Activated CD4-positive, alpha-beta T cell treated with anti-CD3 and anti-CD28 coated beads, Interleukin-2, amount 10 ng/mL, durations not matched to agents 7 days and 5 days (primary cell): ENCODE measurements at regions not wholly inside any gene's neighbourhood (a gene's known extent, or its start where the extent isn't known, plus 50 kb on each side); places are given as distances from the start of the nearest gene placed in this dataset.

ENCODE experiments used
- CTCF ChIA-PET: fragments of 350-600 bp; sonication (Branson Sonifier 250); formaldehyde crosslinking; loops from one replicate; lab custom pipeline; 2021; ENCODE audit warnings: antibody characterized with exemption; lab: Charles Lee
- POLR2A ChIA-PET: fragments of 350-600 bp; sonication (Branson Sonifier 250); formaldehyde crosslinking; loops from one replicate; lab custom pipeline; 2021; ENCODE audit warnings: antibody characterized with exemption; lab: Charles Lee
- DNase-seq: peaks from one replicate; pipeline ENCODE4 v3.0.0-alpha.2; 2020
- H3K27ac Mint-ChIP-seq: one replicate; pipeline ENCODE4 v1.8.0; 2021; ENCODE audit warnings: mild to moderate bottlenecking, moderate library complexity, mixed read lengths
- H3K27me3 Mint-ChIP-seq: one replicate; pipeline ENCODE4 v1.8.0; 2021; ENCODE audit warnings: mixed read lengths
- H3K36me3 Mint-ChIP-seq: one replicate; pipeline ENCODE4 v1.8.0; 2021; ENCODE audit warnings: low read depth, mixed read lengths
- H3K4me1 Mint-ChIP-seq: one replicate; pipeline ENCODE4 v1.8.0; 2021; ENCODE audit warnings: mixed read lengths
- H3K4me3 Mint-ChIP-seq: one replicate; pipeline ENCODE4 v1.8.0; 2021; ENCODE audit warnings: mild to moderate bottlenecking, moderate library complexity, mixed read lengths
- H3K9me3 Mint-ChIP-seq: one replicate; pipeline ENCODE4 v1.8.0; 2021; ENCODE audit warnings: mixed read lengths

DNA sequence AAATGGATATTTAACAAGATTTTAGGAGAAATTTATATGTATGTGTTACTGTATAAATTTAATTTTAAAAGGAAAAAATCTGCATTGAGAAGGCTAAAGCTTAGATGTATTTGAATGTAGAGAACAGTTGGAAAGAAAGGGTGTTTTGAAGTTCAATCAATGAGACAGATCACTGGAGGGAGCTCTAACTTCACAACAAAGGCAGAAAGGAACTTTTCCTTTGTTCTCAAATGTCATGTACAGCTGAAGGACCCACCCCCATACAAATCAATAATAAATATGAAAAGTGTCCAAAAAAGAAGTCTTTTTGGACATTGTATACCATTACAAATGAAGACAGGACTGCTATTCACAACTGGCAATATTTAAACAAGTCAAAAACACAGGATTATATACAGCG is 403.4 kb downstream of the DNAJB9 start:
- no peak overlapping the region for H3K27ac Mint-ChIP-seq
- CTCF ChIA-PET, result no interaction called here

GRCh38 chr7:108974641-108975040 is 405.0 kb downstream of the DNAJB9 start:
- Mint-ChIP-seq H3K27ac (no peak overlapping the region), H3K27me3 (no peaks in the 10 kb centered on the region), H3K9me3 (peaks cover 2% of the 10 kb centered on the region), H3K4me1 (no peaks in the 10 kb centered on the region), H3K36me3 (no peaks in the 10 kb centered on the region), H3K4me3 (no peak overlapping the region)
- DNase-seq, result no peak
- POLR2A ChIA-PET, result no interaction called here
- CTCF ChIA-PET, result no interaction called here

More for the DNA sequence above, 403.4 kb downstream of the DNAJB9 start:
- H3K9me3 Mint-ChIP-seq, result peaks cover 2% of the 10 kb centered on the region
- H3K4me3 Mint-ChIP-seq, result no peak overlapping the region
- H3K36me3 Mint-ChIP-seq, result no peaks in the 10 kb centered on the region
- DNase-seq, result no peak
- no peaks in the 10 kb centered on the region for H3K27me3 Mint-ChIP-seq
- H3K4me1 Mint-ChIP-seq, result no peaks in the 10 kb centered on the region
- POLR2A ChIA-PET, result no interaction called here

DNA sequence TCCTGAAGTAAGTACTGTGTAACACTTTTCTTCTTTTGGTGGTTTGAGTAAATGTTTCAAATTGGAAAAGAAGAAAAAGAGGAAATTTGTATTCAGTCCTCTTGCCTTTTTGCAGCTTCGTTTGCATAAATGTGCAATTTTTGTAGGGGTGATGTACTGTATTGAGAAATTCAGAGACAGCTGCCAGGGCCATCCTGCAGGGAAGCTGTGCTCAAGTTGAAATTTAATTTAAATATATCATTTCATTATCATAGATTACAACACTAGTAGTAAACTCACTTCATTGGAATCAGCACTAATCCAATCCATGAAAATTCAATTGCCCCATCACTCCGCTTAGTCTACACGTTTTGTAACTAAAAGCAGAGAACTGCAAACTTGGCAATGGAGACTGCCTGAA is 415.4 kb downstream of the DNAJB9 start:
- no peak overlapping the region for H3K4me3 Mint-ChIP-seq
- DNase-seq, result no peak
- CTCF ChIA-PET, result no interaction called here
- POLR2A ChIA-PET, result no interaction called here
- H3K9me3 Mint-ChIP-seq, result peaks cover 8% of the 10 kb centered on the region
- no peaks in the 10 kb centered on the region for H3K36me3 Mint-ChIP-seq
- no peaks in the 10 kb centered on the region for H3K4me1 Mint-ChIP-seq
- H3K27ac Mint-ChIP-seq, result no peak overlapping the region
- H3K27me3 Mint-ChIP-seq, result no peaks in the 10 kb centered on the region

DNA sequence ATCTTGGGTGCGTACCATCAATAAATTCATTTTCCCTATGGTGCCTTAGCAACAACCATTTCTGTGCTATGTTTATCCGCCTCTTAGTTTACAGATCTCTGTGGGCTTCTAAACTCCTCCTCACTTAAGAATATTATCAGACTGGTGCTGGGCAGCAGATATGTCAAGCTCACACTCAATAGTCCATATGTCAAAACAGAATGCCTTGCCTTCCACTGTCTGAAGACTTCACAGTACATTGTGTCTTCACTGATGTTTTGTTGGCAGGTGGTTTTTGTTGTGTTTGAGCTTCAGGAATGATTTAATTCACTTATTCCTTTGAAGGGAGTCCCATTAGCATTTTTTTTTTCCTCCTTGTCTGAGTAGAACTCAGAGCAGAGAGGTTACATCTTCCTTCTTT is 419.6 kb downstream of the DNAJB9 start:
- H3K27ac Mint-ChIP-seq, result no peak overlapping the region
- no peaks in the 10 kb centered on the region for H3K36me3 Mint-ChIP-seq
- POLR2A ChIA-PET, result no interaction called here
- H3K4me3 Mint-ChIP-seq, result no peak overlapping the region
- H3K27me3 Mint-ChIP-seq, result no peaks in the 10 kb centered on the region
- CTCF ChIA-PET, result no interaction called here
- peaks cover 2% of the 10 kb centered on the region for H3K9me3 Mint-ChIP-seq
- H3K4me1 Mint-ChIP-seq, result no peaks in the 10 kb centered on the region
- DNase-seq, result no peak

DNA sequence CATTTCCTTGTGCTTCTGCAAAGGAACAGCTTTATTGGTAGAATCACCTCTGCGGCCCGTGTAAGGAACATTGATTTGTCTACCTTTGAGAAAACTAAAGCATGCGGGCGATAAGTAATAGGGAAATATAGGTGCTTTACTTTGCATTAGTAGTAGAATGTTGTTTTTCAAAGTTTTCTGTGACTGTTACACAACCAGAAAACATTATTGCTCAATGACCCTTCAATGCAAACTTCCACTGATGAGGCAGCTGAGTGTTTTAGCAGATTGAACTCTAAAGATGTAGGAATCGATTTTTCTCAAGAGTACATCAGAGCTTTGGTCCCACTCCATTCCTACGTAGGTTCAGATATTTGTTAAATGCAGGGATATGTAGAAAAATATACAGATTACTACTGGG is 427.8 kb downstream of the DNAJB9 start:
- H3K4me1 Mint-ChIP-seq, result no peaks in the 10 kb centered on the region
- H3K9me3 Mint-ChIP-seq, result peaks cover 5% of the 10 kb centered on the region
- H3K27ac Mint-ChIP-seq, result no peak overlapping the region
- H3K4me3 Mint-ChIP-seq, result no peak overlapping the region
- H3K36me3 Mint-ChIP-seq, result no peaks in the 10 kb centered on the region
- ChIA-PET POLR2A (no interaction called here), CTCF (no interaction called here)
- no peak for DNase-seq
- H3K27me3 Mint-ChIP-seq, result no peaks in the 10 kb centered on the region

DNA sequence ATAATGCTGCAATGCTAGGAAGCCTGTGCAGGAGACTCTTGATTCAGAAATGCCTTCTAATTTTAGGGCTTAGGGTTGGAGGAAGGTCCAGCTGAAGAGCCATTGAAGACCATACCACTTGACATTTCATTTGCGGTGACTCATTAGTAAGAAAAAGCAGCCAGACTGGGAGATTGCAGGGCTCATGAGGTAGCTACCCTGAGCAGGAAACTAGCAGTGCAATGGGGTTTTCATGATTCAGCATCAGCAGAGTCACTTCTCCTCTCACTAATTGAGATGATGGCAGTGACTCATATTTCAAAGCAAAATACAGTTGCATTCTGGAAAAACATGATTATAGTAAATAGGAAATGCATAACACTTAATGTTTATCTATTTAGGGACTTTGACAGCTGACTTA is 434.1 kb downstream of the DNAJB9 start:
- no peak overlapping the region for H3K4me3 Mint-ChIP-seq
- ChIA-PET CTCF (no interaction called here), POLR2A (no interaction called here)
- H3K36me3 Mint-ChIP-seq, result no peaks in the 10 kb centered on the region
- no peaks in the 10 kb centered on the region for H3K27me3 Mint-ChIP-seq
- H3K9me3 Mint-ChIP-seq, result no peaks in the 10 kb centered on the region
- H3K4me1 Mint-ChIP-seq, result no peaks in the 10 kb centered on the region
- H3K27ac Mint-ChIP-seq, result no peak overlapping the region
- no peak for DNase-seq

DNA sequence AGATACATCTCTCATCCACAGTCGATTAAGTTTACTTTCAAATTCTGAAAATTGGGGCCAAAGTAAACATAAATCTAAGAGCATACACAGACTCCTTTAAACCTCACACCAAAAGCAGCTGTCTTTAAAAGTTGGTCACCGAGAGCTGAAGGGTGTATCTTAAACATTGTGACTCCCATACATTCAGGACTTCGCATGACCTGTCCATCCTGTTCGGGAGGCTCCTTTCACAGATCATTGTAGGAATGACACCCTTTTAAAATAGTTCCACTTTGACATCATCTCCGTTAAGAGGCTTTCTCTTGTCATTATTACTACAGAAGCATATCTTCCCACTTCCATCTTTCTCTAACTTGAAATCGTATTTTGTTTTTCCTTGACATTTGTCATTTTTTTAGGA is 440.0 kb downstream of the DNAJB9 start:
- POLR2A ChIA-PET, result no interaction called here
- Mint-ChIP-seq H3K27ac (no peak overlapping the region), H3K9me3 (no peaks in the 10 kb centered on the region), H3K4me1 (no peaks in the 10 kb centered on the region), H3K36me3 (no peaks in the 10 kb centered on the region), H3K27me3 (no peaks in the 10 kb centered on the region), H3K4me3 (no peak overlapping the region)
- CTCF ChIA-PET, result no interaction called here
- DNase-seq, result no peak

DNA sequence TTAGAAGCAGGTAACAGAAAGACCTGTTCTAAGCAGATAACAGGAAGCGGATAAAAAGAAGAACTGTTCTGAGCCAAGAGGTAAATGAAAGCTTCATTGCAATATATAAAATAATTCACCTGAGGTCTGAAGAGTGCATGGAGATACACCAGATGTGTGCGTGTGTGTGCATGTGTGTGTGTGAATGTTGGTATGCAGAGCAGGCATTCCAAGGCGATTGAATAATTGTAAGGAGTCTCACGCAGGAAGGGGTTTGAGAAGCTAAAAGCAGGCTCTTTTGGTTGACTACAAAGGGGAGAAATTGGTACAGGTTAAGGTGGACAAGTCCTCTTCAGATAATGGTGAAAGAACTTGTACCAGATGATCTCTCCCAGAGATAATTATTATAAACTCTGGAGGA is 450.6 kb downstream of the DNAJB9 start:
- no peaks in the 10 kb centered on the region for H3K36me3 Mint-ChIP-seq
- CTCF ChIA-PET, result no interaction called here
- peaks cover 2% of the 10 kb centered on the region for H3K9me3 Mint-ChIP-seq
- H3K4me3 Mint-ChIP-seq, result no peak overlapping the region
- POLR2A ChIA-PET, result no interaction called here
- H3K27me3 Mint-ChIP-seq, result no peaks in the 10 kb centered on the region
- H3K27ac Mint-ChIP-seq, result no peak overlapping the region
- no peak for DNase-seq
- H3K4me1 Mint-ChIP-seq, result no peaks in the 10 kb centered on the region

DNA sequence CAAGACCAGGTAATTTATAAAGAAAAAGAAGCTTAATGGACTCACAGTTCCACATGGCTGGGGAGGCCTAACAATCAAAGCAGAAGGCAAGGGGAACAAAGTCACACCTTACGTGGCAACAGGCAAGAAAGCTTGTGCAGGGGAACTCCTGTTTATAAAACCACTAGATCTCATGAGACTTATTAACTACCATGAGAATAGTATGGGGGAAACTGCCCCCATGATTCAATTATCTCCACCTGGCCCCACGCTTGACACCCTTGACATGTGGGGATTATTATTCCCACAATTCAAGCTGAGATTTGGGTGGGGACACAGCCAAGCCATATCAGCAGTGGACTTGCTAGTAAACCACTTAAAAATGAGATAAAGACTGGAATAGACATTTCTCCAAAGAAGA is 451.7 kb downstream of the DNAJB9 start:
- H3K9me3 Mint-ChIP-seq, result peaks cover 2% of the 10 kb centered on the region
- no peaks in the 10 kb centered on the region for H3K4me1 Mint-ChIP-seq
- H3K36me3 Mint-ChIP-seq, result no peaks in the 10 kb centered on the region
- H3K27ac Mint-ChIP-seq, result no peak overlapping the region
- ChIA-PET CTCF (no interaction called here), POLR2A (no interaction called here)
- DNase-seq, result no peak
- no peak overlapping the region for H3K4me3 Mint-ChIP-seq
- no peaks in the 10 kb centered on the region for H3K27me3 Mint-ChIP-seq

- Mint-ChIP-seq H3K27ac (no peak overlapping the region), H3K9me3 (peaks cover 9% of the 10 kb centered on the region), H3K4me1 (no peaks in the 10 kb centered on the region), H3K27me3 (no peaks in the 10 kb centered on the region), H3K4me3 (no peak overlapping the region), H3K36me3 (no peaks in the 10 kb centered on the region)
- POLR2A ChIA-PET, result no interaction called here
- CTCF ChIA-PET, result no interaction called here
- no peak for DNase-seq
These were observed 460.2 kb downstream of the DNAJB9 start for GRCh38 chr7:109029866-109030265.

DNA sequence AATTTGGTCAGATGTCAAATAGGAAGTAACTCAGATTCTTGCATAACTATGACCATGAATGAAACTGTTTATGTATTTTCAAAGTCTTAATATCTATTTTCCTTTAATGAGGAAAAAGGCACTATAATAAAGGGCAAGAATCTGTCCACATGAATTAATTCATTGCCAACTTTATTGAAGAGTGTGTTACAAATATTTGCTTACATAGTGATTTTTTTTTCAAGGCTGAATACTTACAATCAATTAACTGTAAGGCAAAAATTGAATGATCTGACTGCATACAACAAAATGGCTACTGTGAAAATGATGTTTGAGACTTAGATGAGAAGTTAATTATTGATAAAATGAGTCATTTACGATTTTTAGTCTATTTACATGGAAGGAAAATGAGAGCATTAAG is 475.0 kb downstream of the DNAJB9 start:
- H3K27me3 Mint-ChIP-seq, result no peaks in the 10 kb centered on the region
- peaks cover 6% of the 10 kb centered on the region for H3K9me3 Mint-ChIP-seq
- no peaks in the 10 kb centered on the region for H3K36me3 Mint-ChIP-seq
- H3K4me1 Mint-ChIP-seq, result no peaks in the 10 kb centered on the region
- H3K27ac Mint-ChIP-seq, result no peak overlapping the region
- POLR2A ChIA-PET, result no interaction called here
- H3K4me3 Mint-ChIP-seq, result no peak overlapping the region
- CTCF ChIA-PET, result no interaction called here
- DNase-seq, result no peak

GRCh38 chr7:109049366-109049765 is 479.7 kb downstream of the DNAJB9 start:
- no peaks in the 10 kb centered on the region for H3K27me3 Mint-ChIP-seq
- no peak for DNase-seq
- H3K27ac Mint-ChIP-seq, result no peak overlapping the region
- ChIA-PET CTCF (no interaction called here), POLR2A (no interaction called here)
- no peaks in the 10 kb centered on the region for H3K36me3 Mint-ChIP-seq
- H3K4me1 Mint-ChIP-seq, result no peaks in the 10 kb centered on the region
- no peak overlapping the region for H3K4me3 Mint-ChIP-seq
- H3K9me3 Mint-ChIP-seq, result no peaks in the 10 kb centered on the region

GRCh38 chr7:109059089-109059488 is 489.4 kb downstream of the DNAJB9 start:
- CTCF ChIA-PET, result no interaction called here
- POLR2A ChIA-PET, result no interaction called here
- H3K27me3 Mint-ChIP-seq, result no peaks in the 10 kb centered on the region
- no peak overlapping the region for H3K4me3 Mint-ChIP-seq
- no peak for DNase-seq
- no peaks in the 10 kb centered on the region for H3K36me3 Mint-ChIP-seq
- no peaks in the 10 kb centered on the region for H3K9me3 Mint-ChIP-seq
- H3K27ac Mint-ChIP-seq, result no peak overlapping the region
- H3K4me1 Mint-ChIP-seq, result no peaks in the 10 kb centered on the region

GRCh38 chr7:109062798-109063197 is 493.1 kb downstream of the DNAJB9 start:
- no peak for DNase-seq

More at GRCh38 chr7:109062798-109063197, 493.1 kb downstream of the DNAJB9 start:
- Mint-ChIP-seq H3K4me3 (no peak overlapping the region), H3K4me1 (no peaks in the 10 kb centered on the region), H3K36me3 (no peaks in the 10 kb centered on the region), H3K27ac (no peak overlapping the region), H3K9me3 (peaks cover 2% of the 10 kb centered on the region), H3K27me3 (no peaks in the 10 kb centered on the region)
- POLR2A ChIA-PET, result no interaction called here
- CTCF ChIA-PET, result no interaction called here
